ENCODE measurements at regions not wholly inside any gene's neighbourhood (a gene's known extent, or its start where the extent isn't known, plus 50 kb on each side); places are given as distances from the start of the nearest gene placed in this dataset.
"Not testable (repeated sequence)": the region's sequence is repeated elsewhere in the genome, so short reads cannot be mapped to it uniquely, and the experiment has no call there.

- no peak for DNase-seq (ENCODE audit: low spot score)
These were observed 827.5 kb downstream of the TAF11L14 start for GRCh38 chr5:18461766-18462165.

GRCh38 chr5:18465833-18466681, 831.8 kb downstream of the TAF11L14 start:
- peak; percentile 91 for DNase-seq (ENCODE audit: low spot score)

- DNase-seq (ENCODE audit: low spot score) = no peak
These were observed 832.5 kb downstream of the TAF11L14 start for GRCh38 chr5:18466731-18467130.

- not testable (repeated sequence) for DNase-seq (ENCODE audit: low spot score)
These were observed 837.5 kb downstream of the TAF11L14 start for GRCh38 chr5:18471791-18472190.

- no peak for DNase-seq (ENCODE audit: low spot score)
These were observed 849.2 kb downstream of the TAF11L14 start for GRCh38 chr5:18483451-18483850.

- no peak for DNase-seq (ENCODE audit: low spot score)
These were observed 853.7 kb downstream of the TAF11L14 start for GRCh38 chr5:18487928-18488480.

- no peak for DNase-seq (ENCODE audit: low spot score)
These were observed 855.4 kb downstream of the TAF11L14 start for GRCh38 chr5:18489703-18490102.

- DNase-seq (ENCODE audit: low spot score) = no peak
These were observed 857.1 kb downstream of the TAF11L14 start for GRCh38 chr5:18491349-18491748.

- no peak for DNase-seq (ENCODE audit: low spot score)
These were observed 860.9 kb downstream of the TAF11L14 start for GRCh38 chr5:18495157-18495556.

- DNase-seq (ENCODE audit: low spot score) = no peak
These were observed 861.8 kb downstream of the TAF11L14 start for GRCh38 chr5:18496041-18496440.

GRCh38 chr5:18497089-18497488, 862.8 kb downstream of the TAF11L14 start:
- DNase-seq (ENCODE audit: low spot score) = no peak

GRCh38 chr5:18503797-18504328, 869.6 kb downstream of the TAF11L14 start:
- no peak for DNase-seq (ENCODE audit: low spot score)

GRCh38 chr5:18507114-18507513, 872.9 kb downstream of the TAF11L14 start:
- DNase-seq (ENCODE audit: low spot score) = no peak

GRCh38 chr5:18517641-18518380, 883.6 kb downstream of the TAF11L14 start:
- DNase-seq (ENCODE audit: low spot score) = no peak

- DNase-seq (ENCODE audit: low spot score) = no peak
These were observed 889.1 kb downstream of the TAF11L14 start for GRCh38 chr5:18523380-18523779.

GRCh38 chr5:18526792-18527405, 892.6 kb downstream of the TAF11L14 start:
- no peak for DNase-seq (ENCODE audit: low spot score)

- DNase-seq (ENCODE audit: low spot score) = no peak
These were observed 898.9 kb downstream of the TAF11L14 start for GRCh38 chr5:18533137-18533536.

- DNase-seq (ENCODE audit: low spot score) = no peak
These were observed 899.9 kb downstream of the TAF11L14 start for GRCh38 chr5:18534119-18534518.

GRCh38 chr5:18535753-18536152, 901.5 kb downstream of the TAF11L14 start:
- DNase-seq (ENCODE audit: low spot score) = not testable (repeated sequence)

GRCh38 chr5:18544421-18544820, 910.2 kb downstream of the TAF11L14 start:
- no peak for DNase-seq (ENCODE audit: low spot score)

- DNase-seq (ENCODE audit: low spot score) = no peak
These were observed 912.3 kb downstream of the TAF11L14 start for GRCh38 chr5:18546591-18546990.

GRCh38 chr5:18551716-18552115, 917.5 kb downstream of the TAF11L14 start:
- DNase-seq (ENCODE audit: low spot score) = no peak
